NCI-H460 (cell line): ENCODE measurements at regions not wholly inside any gene's neighbourhood (a gene's known extent, or its start where the extent isn't known, plus 50 kb on each side); places are given as distances from the start of the nearest gene placed in this dataset.
A peak's percentile ranks its signal among the peaks of the same experiment; 100 is the strongest.
"Not testable (repeated sequence)": the region's sequence is repeated elsewhere in the genome, so short reads cannot be mapped to it uniquely, and the experiment has no call there.

Experiments used
- DNase-seq: peaks from one replicate; pipeline ENCODE4 v3.0.0-alpha.2; 2016; ENCODE audit warnings: low read depth; ENCODE audit errors: extremely low read depth

DNA sequence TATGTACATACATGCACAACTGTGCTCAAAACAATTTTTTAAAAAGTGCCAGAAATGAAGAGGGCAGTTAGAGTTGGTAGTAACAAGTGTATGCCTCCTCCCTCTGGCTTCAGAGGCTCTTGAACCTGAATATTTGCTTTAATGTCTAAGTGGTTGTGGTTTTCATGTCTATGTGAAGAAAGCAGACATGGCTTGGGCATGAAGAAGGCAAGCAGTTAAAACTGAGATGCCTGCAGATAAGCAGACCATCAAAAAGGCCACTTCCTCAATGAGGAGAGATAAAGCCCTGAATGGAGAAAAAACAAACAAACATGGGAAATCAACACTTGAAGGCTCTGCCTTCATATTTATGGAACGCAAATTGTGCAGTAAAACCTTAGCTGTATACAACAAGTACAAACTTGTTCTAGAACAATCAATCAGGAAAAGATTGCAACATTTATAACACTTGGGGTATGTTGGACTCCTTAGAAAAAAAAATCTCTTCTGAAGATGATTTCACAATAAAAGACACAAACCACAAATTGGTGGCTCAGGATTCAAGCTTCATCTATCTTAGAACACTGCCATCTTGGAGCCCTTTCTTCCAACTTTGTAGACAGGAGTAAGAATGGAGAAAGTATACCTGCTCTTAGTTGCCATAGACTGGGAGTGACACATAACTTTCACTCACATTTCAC is 52.7 kb upstream of the PLA2G4A start:
- no peak for DNase-seq

DNA sequence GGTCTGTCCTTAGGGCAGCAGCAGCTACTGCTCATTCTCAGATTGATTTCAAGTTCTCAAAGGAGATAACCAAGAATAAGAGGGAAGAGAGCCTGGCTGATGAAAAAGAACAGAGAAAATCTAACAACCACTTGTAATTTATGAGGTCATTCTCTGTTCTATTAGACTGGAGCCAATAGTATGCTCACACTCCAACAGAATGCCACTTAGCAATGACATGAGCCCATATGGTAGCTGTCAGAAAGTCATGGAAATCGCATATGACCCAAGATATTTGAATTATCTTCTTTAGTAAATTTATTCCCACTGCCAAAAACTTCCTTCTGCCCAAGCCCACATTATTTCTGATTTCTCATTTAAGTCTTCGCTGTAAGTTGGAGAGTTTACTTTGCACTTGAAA is 53.7 kb upstream of the PLA2G4A start:
- DNase-seq: no peak

DNA sequence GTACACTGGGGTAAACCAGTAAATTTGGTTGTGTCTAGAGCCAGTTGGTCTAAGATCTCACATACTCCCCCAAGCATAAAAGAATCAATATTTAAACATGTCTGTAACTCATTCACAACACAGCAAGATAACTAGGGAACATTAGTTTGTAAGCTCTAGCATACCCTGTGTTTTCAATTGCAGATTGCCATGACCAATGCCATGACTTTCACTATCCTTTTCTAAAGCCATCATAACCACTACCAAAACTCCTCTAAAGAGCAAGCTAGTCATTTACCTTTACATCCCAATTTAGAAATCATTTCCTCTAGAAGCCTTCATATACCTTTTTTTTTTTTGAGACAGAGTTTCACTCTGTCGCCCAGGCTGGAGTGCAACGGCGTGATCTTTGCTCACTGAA is 56.5 kb upstream of the PLA2G4A start:
- DNase-seq: no peak

DNA sequence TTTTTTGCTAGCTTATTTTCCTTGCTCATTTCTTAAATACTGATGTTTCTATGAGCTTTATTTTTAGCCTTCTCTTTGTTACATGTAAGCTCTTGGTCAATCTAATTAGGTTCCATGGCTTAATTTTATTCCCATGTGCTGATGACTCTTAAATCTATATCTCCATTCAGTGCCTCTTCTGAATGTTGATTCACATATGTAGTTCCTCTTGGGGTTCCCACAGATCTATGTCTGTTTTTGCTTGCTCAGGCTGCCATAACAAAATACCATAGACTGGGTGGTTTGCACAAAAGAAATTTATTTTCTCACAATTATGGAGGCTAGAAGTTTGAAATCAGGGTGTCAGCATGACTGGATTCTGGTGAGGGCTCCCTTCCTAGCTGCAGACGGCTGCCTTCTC is 58.3 kb upstream of the PLA2G4A start:
- DNase-seq: no peak

DNA sequence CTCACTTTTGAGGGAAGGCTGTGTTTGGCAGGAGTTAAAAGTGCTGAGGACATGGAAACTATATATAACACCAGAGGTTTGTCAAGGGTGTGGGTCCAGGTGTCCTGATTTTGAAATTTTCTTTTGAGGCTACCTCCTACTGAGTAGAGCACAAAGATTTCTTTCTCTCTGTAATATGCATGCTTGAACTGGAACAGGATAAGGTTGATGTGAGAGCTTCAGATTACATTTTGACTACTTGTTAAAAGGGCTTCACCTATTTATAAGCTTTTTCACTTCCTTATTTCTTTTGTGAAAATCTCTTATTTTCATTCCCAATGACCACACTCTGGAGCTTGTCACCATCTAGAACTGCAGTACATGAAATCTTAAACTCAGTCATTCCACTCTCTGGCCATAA is 59.8 kb upstream of the PLA2G4A start:
- DNase-seq: no peak

DNA sequence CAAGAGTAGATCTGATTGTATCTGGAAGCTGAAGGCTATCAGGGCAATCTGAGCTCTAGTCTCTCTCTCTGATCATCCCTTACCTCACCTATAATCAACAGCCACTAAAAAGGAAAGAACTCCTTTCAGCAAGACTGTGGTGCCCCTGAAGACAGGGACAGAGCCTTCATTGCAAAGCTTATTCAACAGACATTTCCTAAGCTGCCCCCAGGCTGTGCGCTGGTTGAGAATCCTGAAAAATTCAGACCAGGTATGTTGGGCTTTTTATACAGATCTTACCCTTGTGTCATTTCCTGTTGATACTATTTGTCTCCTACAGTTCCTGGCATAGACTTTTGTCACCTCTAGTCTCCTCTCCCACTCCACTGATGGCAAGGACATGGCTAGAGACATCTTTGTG is 63.3 kb upstream of the PLA2G4A start:
- DNase-seq: no peak

DNA sequence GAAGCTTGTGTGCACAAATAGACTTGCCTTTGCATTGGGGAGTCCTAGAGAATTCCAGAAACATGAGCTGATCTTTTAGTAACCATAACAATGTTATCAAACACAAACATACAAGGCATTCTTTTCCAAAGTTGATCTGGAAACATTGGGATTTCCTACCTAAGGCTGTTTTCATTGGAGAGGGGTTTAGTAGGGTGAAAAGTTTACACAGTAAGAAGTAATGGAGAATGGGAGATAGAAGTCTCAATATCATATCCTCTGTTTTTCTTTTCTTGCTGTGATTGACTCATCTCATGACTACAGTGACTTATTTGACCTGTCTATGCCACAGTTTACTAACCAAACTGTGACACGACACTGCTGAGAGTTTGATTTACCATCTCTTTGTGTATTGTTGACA is 65.6 kb upstream of the PLA2G4A start:
- peak; percentile 28 for DNase-seq

DNA sequence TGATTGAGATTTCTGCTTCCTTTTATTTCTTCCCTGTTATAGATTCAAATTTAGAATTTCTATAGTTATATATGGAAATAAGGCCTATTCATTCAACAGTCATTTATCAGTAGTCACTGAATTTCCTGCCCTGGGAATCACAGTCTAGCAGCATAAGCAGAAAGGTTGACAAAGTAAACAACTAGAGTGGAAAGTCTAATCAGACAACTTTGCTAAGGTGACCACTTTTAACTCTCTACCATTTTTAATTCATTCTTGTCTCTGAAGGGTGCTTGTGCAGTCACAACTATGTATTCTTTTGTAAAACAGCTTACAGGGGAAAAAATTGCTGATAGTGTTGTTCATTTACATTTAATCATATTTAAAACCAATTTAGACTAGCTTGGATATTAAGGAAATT is 66.1 kb upstream of the PLA2G4A start:
- no peak for DNase-seq

DNA sequence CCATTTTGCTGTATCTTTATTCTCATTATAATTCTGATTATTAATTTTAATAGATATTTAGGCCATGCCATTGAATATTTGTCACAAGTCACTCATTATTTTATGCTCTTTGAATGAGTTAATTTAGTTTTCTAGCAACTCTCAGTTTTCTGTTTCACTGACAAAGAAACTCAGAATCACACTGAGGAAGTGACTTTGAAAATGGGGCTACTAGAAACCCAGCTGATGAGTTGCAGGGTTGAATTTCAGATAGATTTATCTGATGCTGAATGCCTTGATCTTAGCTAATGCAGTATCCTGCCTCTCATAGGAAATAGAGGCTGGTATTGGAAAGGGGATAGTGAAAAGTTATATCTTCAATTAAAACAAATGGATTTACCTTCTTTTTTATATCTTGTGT is 67.4 kb upstream of the PLA2G4A start:
- DNase-seq: no peak

DNA sequence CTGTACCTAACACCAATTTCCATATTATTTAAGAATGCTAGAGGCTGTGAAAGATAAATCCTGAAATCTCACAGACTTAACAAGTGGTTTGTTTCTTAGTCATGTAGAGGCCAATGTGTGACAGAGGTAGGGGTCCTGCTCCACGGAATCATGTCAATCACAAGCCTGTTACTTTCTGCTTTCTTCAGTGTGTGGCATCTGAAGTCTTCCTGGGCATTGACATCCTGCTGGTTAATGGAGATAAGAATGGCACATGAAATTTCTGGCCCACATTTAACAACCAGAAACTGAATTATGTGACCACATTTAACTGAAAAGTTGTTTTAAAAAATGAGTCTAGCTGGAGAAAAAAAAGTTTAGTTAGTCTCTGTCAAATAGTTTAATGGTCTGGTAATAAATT is 68.3 kb upstream of the PLA2G4A start:
- no peak for DNase-seq

DNA sequence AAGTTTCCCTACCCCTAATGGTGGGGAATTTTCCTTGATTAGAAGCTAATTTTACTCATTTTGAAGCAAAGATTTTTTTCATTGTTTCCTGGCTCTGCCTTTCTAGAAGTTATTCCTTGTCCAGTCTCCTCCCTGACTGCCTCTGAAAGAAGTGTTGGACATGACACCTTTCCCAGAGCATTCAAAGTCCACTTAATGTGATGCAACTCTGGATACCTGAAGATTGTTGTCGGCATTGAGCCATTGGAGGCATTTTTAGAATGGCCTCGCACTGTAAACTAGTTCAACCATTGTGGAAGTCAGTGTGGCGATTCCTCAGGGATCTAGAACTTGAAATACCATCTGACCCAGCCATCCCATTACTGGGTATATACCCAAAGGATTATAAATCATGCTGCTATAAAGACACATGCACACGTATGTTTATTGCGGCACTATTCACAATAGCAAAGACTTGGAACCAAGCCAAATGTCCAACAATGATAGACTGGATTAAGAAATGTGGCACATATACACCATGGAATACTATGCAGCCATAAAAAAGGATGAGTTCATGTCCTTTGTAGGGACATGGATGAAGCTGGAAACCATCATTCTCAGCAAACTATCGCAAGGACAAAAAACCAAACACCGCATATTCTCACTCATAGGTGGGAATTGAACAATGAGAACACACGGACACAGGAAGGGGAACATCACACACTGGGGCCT is 69.7 kb upstream of the PLA2G4A start:
- not testable (repeated sequence) for DNase-seq

DNA sequence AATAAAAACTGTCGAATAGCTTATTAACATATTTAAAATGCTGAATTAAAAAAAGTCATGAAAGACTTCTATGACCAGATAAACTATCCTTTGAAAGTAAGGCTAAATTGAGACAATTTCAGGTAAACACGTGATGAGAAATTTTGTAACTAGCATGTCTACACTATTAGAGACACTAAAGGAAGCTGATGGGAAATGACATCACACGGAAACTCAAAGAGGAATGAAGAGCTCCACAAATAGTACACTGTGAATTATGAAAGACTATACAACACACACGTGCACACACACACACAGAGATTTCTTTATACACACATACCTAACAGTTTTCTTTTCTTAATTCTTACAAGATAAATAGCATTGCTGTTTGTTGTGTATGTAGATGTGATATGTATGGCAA is 70.9 kb upstream of the PLA2G4A start:
- no peak for DNase-seq

DNA sequence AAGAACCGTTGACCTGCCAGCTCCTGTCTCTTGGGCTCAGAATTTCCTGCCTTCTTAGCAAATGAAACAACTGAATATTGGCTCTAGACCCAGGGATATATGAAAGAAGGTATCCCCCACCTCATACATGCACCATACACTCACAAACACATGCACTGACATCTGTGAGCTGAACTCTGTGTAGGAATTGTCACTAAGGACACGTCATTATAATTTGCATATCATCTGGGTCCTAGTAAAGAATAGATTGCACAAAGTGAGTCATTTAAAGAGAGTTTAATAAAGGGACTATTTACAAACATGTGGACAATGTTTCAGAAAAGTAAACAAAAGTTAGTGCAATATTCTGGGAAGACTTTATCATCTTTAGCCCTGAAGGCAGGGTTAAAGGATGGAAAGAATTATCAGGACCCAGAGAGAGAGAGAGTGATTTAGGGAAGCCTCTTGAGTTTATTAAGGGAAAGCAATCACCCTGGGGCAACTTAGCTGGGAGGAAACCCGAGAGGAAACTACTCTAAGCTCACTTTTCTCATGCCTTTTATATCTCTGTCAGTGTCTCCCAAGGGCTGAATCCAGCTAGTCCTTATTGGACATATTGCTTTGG is 74.1 kb upstream of the PLA2G4A start:
- DNase-seq: no peak

DNA sequence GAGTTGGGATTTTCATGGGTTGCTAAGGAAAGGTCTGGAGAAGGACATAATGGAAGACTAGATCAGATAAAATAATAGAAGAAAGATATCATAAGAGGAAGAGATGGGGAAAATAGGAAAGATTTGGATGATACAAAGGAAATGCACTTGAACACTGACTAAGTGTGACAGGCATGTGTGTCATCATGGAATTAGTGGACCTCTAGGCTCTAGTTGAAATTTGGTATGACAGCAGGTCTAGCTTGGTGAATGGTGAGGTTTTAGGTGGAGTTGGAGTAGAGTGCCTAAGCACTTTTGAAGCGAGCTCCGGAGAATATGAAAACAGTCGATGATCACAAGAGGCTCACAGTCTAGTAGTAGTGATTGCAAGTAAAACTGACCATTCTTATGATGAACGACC is 73.0 kb upstream of the PTGS2 start:
- DNase-seq: no peak

DNA sequence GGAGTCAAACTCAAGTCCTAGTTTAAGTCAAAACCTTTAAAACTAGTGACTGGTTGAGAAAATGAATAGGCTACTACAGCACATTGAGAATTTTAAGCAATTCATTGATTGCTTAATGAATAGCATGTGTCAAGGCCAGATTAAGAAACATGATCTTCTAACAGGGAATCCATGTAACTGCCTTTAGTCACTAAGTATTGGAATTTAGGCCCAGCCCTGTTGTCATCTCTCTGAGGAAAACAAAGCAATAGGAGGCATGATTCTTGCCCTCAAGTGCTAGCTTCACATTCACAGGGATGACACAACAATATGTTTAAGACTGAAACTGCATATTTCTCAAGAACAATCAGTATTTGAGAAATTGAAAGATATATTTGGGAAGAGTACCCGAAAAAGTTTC is 70.0 kb upstream of the PTGS2 start:
- DNase-seq: no peak

DNA sequence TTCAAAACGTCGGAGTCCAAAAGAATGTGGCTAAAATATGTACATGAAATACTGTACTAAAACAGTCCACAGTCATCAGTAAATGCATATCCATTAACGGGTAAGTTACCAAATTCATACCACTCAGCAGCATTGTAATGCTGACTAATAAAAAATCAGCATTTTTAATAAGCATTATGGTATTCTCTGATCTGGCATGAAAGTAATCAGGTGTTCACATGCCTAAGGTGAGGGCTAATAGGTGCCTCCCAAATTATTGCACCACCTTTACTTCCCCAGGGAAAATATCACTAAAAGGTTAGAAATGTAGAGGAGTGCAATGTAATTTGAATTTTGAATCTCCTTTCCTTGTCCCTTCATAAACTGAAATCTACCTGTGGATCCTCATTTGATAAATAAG is 69.6 kb upstream of the PTGS2 start:
- DNase-seq: no peak

DNA sequence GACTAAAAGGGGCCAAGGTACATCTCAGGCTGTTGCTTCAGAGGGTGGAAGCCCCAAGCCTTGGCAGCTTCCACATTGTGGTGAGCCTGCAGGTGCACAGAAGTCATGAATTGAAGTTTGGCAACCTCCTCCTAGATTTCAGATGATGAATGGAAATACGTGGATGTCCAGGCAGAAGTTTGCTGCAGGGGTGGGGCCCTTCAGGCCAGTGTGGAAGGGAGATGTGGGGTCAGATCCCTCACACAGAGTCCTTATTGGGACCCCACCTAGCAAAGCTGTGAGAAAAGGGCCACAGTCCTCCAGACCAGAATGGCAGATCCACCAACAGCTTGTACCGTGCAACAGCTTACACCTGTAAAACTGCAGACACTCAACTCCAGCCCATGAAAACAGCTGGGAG is 67.4 kb upstream of the PTGS2 start:
- no peak for DNase-seq

DNA sequence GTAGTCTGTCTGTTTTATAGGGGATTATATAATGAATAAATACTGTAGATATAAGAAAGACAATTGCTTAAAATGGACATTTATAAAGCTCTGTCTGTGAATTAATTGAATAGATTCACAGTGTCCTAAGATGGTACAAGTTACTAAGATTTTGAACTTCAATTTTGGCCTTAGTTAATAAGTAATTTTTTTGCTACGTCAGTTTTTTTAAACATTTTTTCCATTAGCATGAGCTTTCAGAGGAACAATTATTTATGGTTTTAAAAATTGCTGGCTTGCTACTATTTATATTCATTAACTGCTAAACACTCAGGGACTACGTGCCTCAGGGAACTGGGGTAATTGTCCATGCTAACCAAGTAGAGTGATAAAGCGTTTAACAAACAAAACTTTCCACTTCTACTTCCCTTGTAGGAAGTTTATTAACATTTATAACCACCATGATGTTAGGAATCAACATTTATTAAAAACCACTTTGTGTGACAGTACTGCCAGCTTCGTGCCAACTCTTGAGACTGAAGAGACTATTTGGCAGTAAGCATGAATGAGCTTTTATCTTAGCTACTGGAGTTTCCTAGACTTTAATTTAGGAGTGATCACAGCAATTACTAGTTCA is 65.4 kb upstream of the PTGS2 start:
- DNase-seq: no peak

DNA sequence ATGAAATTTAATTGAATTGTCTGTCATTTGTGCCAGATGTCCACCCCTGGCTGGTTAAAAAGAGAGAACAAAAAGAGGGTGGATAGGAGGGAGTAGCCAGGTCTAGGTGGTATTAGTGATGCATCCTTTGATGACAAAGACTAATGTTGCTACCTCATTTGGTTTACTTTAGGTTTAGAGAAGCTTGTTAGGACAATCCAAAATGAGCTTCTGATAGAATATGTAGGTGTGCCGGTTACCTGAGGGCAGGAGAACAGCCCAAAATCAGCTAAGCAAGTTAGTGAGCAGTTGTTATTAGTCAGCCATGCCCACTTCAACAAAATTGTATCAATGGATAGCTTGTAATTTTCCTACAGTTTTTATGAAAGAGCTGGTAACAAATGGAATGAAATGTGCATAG is 61.4 kb upstream of the PTGS2 start:
- DNase-seq: no peak

DNA sequence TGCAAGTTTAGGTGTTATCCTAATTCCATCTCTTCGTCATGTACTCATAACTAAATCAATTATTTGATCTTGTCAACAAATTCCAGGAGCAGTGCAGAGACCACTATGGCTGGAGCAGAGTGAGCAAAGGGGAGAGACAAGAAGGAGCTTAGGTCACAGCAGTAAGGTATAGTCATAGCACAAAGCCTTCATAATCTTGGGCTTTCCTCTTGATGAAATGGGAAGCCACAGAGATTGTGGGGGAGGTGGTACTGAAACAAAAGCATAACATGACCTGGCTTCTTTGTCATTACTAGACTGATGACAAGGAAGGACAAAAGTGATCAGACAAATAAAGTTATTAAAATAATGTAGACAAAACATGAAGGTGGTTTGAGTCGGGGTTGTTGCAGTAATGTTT is 60.1 kb upstream of the PTGS2 start:
- no peak for DNase-seq

DNA sequence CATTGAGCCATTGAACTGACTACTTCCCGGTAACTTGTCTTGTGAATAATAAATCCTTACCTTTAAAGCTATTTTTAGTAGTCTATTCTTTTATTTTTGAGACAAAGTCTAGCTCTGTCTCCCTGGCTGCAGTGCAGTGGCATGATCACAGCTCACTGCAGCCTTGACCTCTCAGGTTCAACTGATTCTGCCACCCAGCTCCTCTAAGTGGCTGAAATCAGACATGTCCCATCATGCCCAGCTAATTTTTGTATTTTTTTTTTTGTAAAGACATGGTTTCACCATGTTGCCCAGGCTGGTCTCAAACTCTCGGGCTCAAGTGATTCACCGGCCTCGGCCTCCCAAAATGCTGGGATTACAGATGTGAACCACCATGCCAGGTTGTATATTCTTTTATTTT is 59.3 kb upstream of the PTGS2 start:
- no peak for DNase-seq

DNA sequence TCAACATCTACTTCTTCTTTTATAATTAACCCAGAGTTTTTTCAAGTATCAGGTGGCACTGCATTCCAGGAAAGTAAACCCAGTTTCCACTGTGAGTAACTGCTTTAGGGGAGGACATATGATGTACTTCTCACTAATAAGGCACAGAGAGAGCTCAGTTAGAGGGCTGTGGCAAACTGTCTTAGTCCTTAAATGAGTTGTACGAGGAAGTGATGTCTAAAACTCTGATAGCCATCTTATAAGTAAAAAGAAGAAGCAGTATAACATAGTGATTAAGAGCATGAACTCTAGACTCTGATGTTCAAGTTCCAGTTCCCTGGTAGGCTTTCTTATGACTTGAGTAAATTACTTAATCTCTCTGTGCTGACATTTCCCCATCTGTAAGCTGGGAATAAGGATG is 58.7 kb upstream of the PTGS2 start:
- no peak for DNase-seq
